ENCODE measurements at regions not wholly inside any gene's neighbourhood (a gene's known extent, or its start where the extent isn't known, plus 50 kb on each side); places are given as distances from the start of the nearest gene placed in this dataset.

DNA sequence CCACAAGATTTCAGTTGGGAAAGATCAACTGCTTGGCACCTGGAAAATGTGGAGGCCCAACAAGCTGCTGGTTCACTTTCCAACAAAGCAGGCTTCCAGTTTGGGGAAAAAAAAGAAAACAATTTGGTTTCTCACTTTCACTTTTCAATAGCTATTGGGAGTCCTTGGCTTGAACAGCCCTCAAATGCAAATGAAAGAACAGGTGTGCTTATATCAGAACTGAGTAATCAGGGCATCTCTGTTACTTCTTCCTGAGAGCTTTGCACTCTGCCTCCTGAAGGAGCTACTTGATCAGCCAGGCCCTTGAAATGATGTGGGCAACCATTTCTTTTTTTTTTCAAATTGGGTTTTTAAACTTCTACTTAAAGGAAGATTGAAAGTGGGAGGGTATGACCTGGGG is 73.5 kb downstream of the MFAP3 start:
- no peak for TF ChIP-seq EZH2 (IDR thresholded peaks at IDR 0.05; ENCODE audit: insufficient read depth, poor library complexity, severe bottlenecking)
- no peak for TF ChIP-seq EZH2phosphoT487 (IDR thresholded peaks at IDR 0.05; ENCODE audit: insufficient read depth, low read depth)
